NCI-H2171 treated with DMSO at 0.1 percent for 48 hours (cell line): ENCODE measurements at regions not wholly inside any gene's neighbourhood (a gene's known extent, or its start where the extent isn't known, plus 50 kb on each side); places are given as distances from the start of the nearest gene placed in this dataset.

Experiments used
- DNase-seq: peaks from one replicate; lab custom pipeline; 2025; lab: John Stamatoyannopoulos, UW

GRCh38 chr13:34467450-34468083, 474.5 kb upstream of the NBEA start:
- no peak for DNase-seq

- peak; percentile 14 for DNase-seq
Measured at GRCh38 chr13:34469196-34469986, 472.7 kb upstream of the NBEA start.

- no peak for DNase-seq
Measured at GRCh38 chr13:34474187-34474868, 467.7 kb upstream of the NBEA start.

GRCh38 chr13:34478376-34478775, 463.7 kb upstream of the NBEA start:
- DNase-seq, result no peak

GRCh38 chr13:34502011-34502410, 440.1 kb upstream of the NBEA start:
- no peak for DNase-seq

- DNase-seq, result no peak
Measured at GRCh38 chr13:34502621-34503020, 439.4 kb upstream of the NBEA start.

GRCh38 chr13:34506796-34507195, 435.3 kb upstream of the NBEA start:
- no peak for DNase-seq

GRCh38 chr13:34507630-34508029, 434.4 kb upstream of the NBEA start:
- DNase-seq, result no peak

GRCh38 chr13:34512817-34513216, 429.3 kb upstream of the NBEA start:
- DNase-seq, result no peak

- no peak for DNase-seq
Measured at GRCh38 chr13:34513526-34513925, 428.5 kb upstream of the NBEA start.

GRCh38 chr13:34515201-34515600, 426.9 kb upstream of the NBEA start:
- DNase-seq, result no peak

GRCh38 chr13:34521171-34521570, 420.9 kb upstream of the NBEA start:
- DNase-seq, result peak; percentile 17

- no peak for DNase-seq
Measured at GRCh38 chr13:34522808-34523207, 419.3 kb upstream of the NBEA start.

- no peak for DNase-seq
Measured at GRCh38 chr13:34523406-34523805, 418.7 kb upstream of the NBEA start.

GRCh38 chr13:34533941-34534340, 408.1 kb upstream of the NBEA start:
- no peak for DNase-seq

- no peak for DNase-seq
Measured at GRCh38 chr13:34542321-34542720, 399.7 kb upstream of the NBEA start.

- DNase-seq, result no peak
Measured at GRCh38 chr13:34543836-34544235, 398.2 kb upstream of the NBEA start.

- DNase-seq, result no peak
Measured at GRCh38 chr13:34545461-34545860, 396.6 kb upstream of the NBEA start.

GRCh38 chr13:34546344-34547250, 395.5 kb upstream of the NBEA start:
- no peak for DNase-seq

GRCh38 chr13:34547929-34548328, 394.1 kb upstream of the NBEA start:
- no peak for DNase-seq

- DNase-seq, result no peak
Measured at GRCh38 chr13:34553376-34553775, 388.7 kb upstream of the NBEA start.

- no peak for DNase-seq
Measured at GRCh38 chr13:34555988-34556387, 386.1 kb upstream of the NBEA start.
